Tibial nerve (tissue), 4 donors: ENCODE measurements at regions not wholly inside any gene's neighbourhood (a gene's known extent, or its start where the extent isn't known, plus 50 kb on each side); places are given as distances from the start of the nearest gene placed in this dataset.

Source experiments
- CTCF ChIP-seq, 5 experiments: fragments of 200-600 bp in 3 of 5; fragments of 450-650 bp in 2 of 5; sonication (generic) in 3 of 5; IDR thresholded peaks; one replicate each; pipeline ENCODE4 v1.5.1; 2016 to 2019; ENCODE audit warnings: antibody characterized with exemption in 5 of 5, mild to moderate bottlenecking in 3 of 5, moderate library complexity in 2 of 5
- EP300 ChIP-seq, 2 donors: sonication (generic); formaldehyde crosslinking; IDR thresholded peaks; one replicate each; pipeline ENCODE4 v1.6.1; 2017; ENCODE audit warnings: antibody characterized with exemption in 2 of 2, mild to moderate bottlenecking in 1 of 2

- TF ChIP-seq CTCF (IDR thresholded peaks at IDR 0.05) (no peak), EP300 (IDR thresholded peaks at IDR 0.05) (no peak)
Observed at GRCh38 chr5:159727167-159727566, 189.1 kb upstream of the ADRA1B start.
